ENCODE measurements at regions not wholly inside any gene's neighbourhood (a gene's known extent, or its start where the extent isn't known, plus 50 kb on each side); places are given as distances from the start of the nearest gene placed in this dataset.

GRCh38 chr6:147823936-147824335, 315.4 kb downstream of the SAMD5 start:
- no peak for DNase-seq

- no peak for DNase-seq
Measured at GRCh38 chr6:147825848-147826247, 317.4 kb downstream of the SAMD5 start.

- DNase-seq: no peak
Measured at GRCh38 chr6:147826698-147827097, 318.2 kb downstream of the SAMD5 start.

- no peak for DNase-seq
Measured at GRCh38 chr6:147829418-147829817, 320.9 kb downstream of the SAMD5 start.

- DNase-seq: no peak
Measured at GRCh38 chr6:147829835-147830234, 321.3 kb downstream of the SAMD5 start.

GRCh38 chr6:147831356-147831755, 322.9 kb downstream of the SAMD5 start:
- no peak for DNase-seq

- no peak for DNase-seq
Measured at GRCh38 chr6:147833607-147834006, 325.1 kb downstream of the SAMD5 start.

- DNase-seq: no peak
Measured at GRCh38 chr6:147834084-147834776, 325.7 kb downstream of the SAMD5 start.

- DNase-seq: no peak
Measured at GRCh38 chr6:147837540-147837939, 329.1 kb downstream of the SAMD5 start.

GRCh38 chr6:147839708-147840610, 331.5 kb downstream of the SAMD5 start:
- no peak for DNase-seq

GRCh38 chr6:147841547-147842148, 333.2 kb downstream of the SAMD5 start:
- no peak for DNase-seq

GRCh38 chr6:147849401-147850330, 341.2 kb downstream of the SAMD5 start:
- no peak for DNase-seq

- no peak for DNase-seq
Measured at GRCh38 chr6:147852772-147853171, 344.3 kb downstream of the SAMD5 start.

GRCh38 chr6:147853574-147853973, 345.1 kb downstream of the SAMD5 start:
- DNase-seq: no peak

GRCh38 chr6:147855803-147856482, 347.5 kb downstream of the SAMD5 start:
- no peak for DNase-seq

- no peak for DNase-seq
Measured at GRCh38 chr6:147856687-147857086, 348.2 kb downstream of the SAMD5 start.

- no peak for DNase-seq
Measured at GRCh38 chr6:147858421-147858820, 349.9 kb downstream of the SAMD5 start.

- no peak for DNase-seq
Measured at GRCh38 chr6:147859071-147859470, 350.6 kb downstream of the SAMD5 start.

GRCh38 chr6:147861696-147862095, 353.2 kb downstream of the SAMD5 start:
- DNase-seq: no peak

GRCh38 chr6:147867433-147868226, 359.1 kb downstream of the SAMD5 start:
- no peak for DNase-seq
